Nephron (organoid): ENCODE measurements at regions not wholly inside any gene's neighbourhood (a gene's known extent, or its start where the extent isn't known, plus 50 kb on each side); places are given as distances from the start of the nearest gene placed in this dataset.

Experiments used
- H3K27ac Mint-ChIP-seq, 3 experiments: 2 replicates each; pipeline ENCODE4 v1.8.0; 2020; ENCODE audit warnings: mixed read lengths in 3 of 3, mild to moderate bottlenecking in 2 of 3, moderate library complexity in 1 of 3
- H3K27me3 Mint-ChIP-seq: 2 replicates; pipeline ENCODE4 v1.8.0; 2021; ENCODE audit warnings: low read depth, mild to moderate bottlenecking, moderate library complexity, mixed read lengths
- H3K36me3 Mint-ChIP-seq: 2 replicates; pipeline ENCODE4 v1.8.0; 2020; ENCODE audit warnings: low read depth, mixed read lengths
- H3K4me1 Mint-ChIP-seq: 2 replicates; pipeline ENCODE4 v1.8.0; 2020; ENCODE audit warnings: mixed read lengths
- H3K4me3 Mint-ChIP-seq, 3 experiments: 2 replicates each; pipeline ENCODE4 v1.8.0; 2020; ENCODE audit warnings: mild to moderate bottlenecking in 3 of 3, mixed read lengths in 3 of 3, moderate library complexity in 2 of 3
- H3K9me3 Mint-ChIP-seq: 2 replicates; pipeline ENCODE4 v1.8.0; 2020; ENCODE audit warnings: mixed read lengths
- TF ChIP-seq, protein P1 (sequence below), 3 experiments: fragments of 200-600 bp; sonication (generic); IDR thresholded peaks; one replicate each; pipeline ENCODE4 v1.5.0; 2021; ENCODE audit warnings: antibody characterized with exemption in 3 of 3; ENCODE audit not compliant: unreplicated experiment in 3 of 3

DNA sequence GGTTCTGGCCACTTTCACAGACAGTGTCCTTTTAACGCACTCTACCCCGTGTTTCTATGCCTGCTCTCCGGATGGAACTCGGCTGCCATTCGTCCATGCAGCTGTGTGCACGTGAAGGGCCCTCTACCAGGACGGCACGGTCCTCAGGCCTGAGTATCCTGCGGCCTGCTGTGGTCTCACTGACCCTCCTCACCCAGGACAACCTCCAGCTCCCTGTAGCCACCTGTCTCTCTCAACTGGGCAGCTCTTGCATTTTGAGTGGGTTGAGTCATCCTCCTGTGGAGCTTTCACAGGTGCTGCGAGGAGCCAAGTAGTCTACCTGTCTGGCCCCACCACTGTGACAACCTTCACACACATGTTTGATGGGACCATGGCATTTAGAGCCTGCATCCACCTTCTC, 321.7 kb upstream of the TSHZ3 start:
- Mint-ChIP-seq H3K4me3 (no peak overlapping the region), H3K27me3 (peaks cover 10% of the 10 kb centered on the region), H3K27ac (no peak overlapping the region), H3K4me1 (no peaks in the 10 kb centered on the region), H3K9me3 (no peaks in the 10 kb centered on the region), H3K36me3 (no peaks in the 10 kb centered on the region)
- TF ChIP-seq, protein P1, sequence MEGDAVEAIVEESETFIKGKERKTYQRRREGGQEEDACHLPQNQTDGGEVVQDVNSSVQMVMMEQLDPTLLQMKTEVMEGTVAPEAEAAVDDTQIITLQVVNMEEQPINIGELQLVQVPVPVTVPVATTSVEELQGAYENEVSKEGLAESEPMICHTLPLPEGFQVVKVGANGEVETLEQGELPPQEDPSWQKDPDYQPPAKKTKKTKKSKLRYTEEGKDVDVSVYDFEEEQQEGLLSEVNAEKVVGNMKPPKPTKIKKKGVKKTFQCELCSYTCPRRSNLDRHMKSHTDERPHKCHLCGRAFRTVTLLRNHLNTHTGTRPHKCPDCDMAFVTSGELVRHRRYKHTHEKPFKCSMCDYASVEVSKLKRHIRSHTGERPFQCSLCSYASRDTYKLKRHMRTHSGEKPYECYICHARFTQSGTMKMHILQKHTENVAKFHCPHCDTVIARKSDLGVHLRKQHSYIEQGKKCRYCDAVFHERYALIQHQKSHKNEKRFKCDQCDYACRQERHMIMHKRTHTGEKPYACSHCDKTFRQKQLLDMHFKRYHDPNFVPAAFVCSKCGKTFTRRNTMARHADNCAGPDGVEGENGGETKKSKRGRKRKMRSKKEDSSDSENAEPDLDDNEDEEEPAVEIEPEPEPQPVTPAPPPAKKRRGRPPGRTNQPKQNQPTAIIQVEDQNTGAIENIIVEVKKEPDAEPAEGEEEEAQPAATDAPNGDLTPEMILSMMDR (IDR thresholded peaks at IDR 0.05; ENCODE audit: unreplicated experiment in 3 of 3): no peak

DNA sequence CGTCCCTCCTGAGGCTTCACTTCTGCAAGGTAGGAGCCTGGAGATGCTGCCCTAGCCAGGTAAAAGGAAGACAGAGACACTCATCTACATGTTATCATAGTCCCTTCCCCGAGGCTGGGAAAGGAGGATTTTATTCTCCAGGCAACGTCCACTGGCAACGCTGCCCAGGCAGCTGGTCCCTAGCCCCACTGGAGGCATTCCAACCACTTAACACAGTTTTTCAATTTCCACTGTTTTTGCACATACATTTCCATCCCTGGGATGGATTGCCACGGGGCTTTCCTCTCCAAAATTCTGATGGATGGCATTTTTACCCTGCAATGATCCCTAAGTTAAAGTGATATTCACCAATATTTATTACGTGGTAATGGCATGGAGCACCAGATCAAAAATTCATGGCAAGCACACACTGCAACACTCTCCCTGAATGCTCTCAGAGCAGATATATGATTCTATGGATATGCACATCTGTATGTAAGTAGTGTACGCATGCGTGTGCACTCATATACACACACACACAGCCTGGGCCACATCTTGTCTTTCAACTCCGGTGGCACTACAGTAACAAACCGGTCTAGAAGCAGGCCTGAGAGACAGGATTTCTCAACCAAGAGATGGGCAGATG, 322.3 kb upstream of the TSHZ3 start:
- Mint-ChIP-seq H3K9me3 (no peaks in the 10 kb centered on the region), H3K36me3 (no peaks in the 10 kb centered on the region), H3K27ac (no peak overlapping the region), H3K4me3 (no peak overlapping the region), H3K27me3 (peaks cover 10% of the 10 kb centered on the region), H3K4me1 (no peaks in the 10 kb centered on the region)
- TF ChIP-seq, protein P1 (IDR thresholded peaks at IDR 0.05; ENCODE audit: unreplicated experiment in 3 of 3): no peak

DNA sequence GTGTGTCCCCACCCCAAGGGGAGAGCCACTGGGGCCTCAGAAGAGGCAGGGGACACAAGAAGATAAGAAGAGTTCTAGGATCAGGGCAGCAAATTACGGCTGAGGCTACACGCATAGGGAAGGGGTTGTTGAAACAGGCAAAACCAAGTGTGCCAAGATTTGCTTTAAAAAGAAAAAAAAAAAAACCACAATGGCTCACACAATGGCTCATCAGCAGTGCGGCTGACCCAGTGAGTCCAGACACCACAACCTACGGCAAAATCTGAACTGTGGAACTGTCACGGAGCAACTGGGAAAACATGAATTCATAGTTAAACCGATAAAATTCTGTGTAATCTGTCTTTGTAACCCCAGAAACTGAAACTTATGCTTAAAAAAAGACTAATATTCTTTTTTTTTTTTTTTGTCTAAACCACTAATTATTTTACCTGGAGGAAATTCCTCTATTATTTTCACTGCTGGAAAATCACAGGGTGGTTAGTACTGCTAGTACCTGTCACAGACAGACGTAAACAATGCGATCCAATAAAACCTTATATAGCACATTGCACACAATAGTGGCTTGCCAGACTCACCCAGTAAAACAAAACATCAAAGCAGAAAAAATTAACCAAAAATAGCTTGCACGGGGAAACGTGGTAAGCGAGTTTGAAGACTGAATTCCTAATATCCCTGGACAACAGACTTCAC, 325.4 kb upstream of the TSHZ3 start:
- Mint-ChIP-seq H3K4me1 (no peaks in the 10 kb centered on the region), H3K27ac (no peak overlapping the region), H3K9me3 (no peaks in the 10 kb centered on the region), H3K36me3 (no peaks in the 10 kb centered on the region), H3K27me3 (peaks cover 13% of the 10 kb centered on the region), H3K4me3 (no peak overlapping the region)
- TF ChIP-seq, protein P1 (IDR thresholded peaks at IDR 0.05; ENCODE audit: unreplicated experiment in 3 of 3): no peak

DNA sequence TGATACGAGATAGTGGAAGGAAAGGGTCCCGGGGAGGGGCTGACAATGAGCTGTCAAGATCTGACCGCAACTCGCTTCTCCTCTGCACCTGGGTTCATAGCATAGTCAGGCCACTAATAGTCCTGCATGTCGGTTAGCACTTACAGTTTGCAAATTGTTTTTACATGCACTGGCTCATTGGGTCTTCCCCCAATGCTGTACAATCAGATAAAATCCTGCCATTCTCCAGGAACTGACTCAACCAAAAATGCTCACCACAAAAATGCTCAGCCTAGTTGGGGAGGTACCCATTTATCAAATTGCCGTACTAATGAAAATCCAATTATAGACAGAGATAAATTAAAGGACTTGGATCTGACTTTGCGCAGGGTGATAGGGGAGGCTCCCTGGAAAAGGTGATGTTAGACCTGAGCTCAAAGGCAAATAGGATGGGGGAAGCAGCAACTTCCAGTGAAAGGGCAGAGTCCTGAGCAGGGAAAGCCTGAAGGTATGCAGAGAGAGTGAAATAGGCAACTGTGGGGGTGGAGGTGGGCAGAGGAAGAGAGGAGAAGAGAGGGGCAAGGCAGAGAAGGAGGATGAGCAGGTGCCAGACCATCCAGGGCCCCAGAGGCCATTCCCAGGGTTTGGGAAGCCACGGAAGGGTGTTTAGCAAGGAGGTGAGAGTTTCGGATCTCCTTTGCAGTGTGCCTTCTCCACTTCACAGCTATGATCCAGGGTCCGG, 326.1 kb upstream of the TSHZ3 start:
- no peak overlapping the region for H3K27ac Mint-ChIP-seq
- TF ChIP-seq, protein P1 (IDR thresholded peaks at IDR 0.05; ENCODE audit: unreplicated experiment in 3 of 3): no peak
- H3K27me3 Mint-ChIP-seq: peaks cover 6% of the 10 kb centered on the region
- H3K36me3 Mint-ChIP-seq: no peaks in the 10 kb centered on the region
- H3K4me1 Mint-ChIP-seq: no peaks in the 10 kb centered on the region
- H3K9me3 Mint-ChIP-seq: no peaks in the 10 kb centered on the region
- no peak overlapping the region for H3K4me3 Mint-ChIP-seq

DNA sequence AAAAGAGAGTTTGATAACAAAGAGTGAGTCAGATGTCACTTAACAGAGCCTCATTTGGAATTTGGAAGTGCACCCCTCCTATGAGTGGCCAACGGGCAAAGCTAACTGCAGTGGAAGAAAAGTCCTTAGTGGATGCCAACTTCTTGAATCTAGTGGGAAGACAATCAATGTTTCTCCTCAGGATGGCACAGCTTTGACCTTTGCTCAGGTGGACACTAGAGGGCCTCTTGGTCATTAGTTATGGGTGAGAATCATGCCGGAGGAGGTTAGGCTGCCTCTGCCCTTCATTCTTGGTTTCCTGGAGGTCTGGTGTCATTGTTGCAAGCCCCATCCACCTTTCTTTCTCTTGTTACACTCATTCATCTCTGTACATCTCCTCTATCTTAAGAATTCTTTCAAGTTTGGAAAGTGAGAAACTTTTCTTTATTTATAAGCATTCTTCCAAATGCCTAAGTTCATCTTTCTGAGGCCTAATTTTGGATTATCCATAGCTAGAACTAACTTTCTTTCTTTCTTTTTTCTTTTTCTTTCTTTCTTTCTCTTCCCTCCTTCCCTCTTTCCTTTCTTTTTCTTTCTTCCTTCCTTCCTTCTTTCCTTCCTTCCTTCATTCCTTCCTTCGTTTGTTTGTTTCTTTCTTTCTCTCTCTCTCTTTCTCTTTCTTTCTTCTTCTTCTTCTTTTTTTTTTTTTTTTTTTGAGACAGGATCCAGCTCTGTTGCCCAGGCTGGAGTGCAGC, 327.2 kb upstream of the TSHZ3 start:
- H3K36me3 Mint-ChIP-seq: no peaks in the 10 kb centered on the region
- H3K4me1 Mint-ChIP-seq: no peaks in the 10 kb centered on the region
- H3K9me3 Mint-ChIP-seq: no peaks in the 10 kb centered on the region
- H3K4me3 Mint-ChIP-seq: no peak overlapping the region
- no peak overlapping the region for H3K27ac Mint-ChIP-seq
- peaks cover 6% of the 10 kb centered on the region for H3K27me3 Mint-ChIP-seq
- TF ChIP-seq, protein P1 (IDR thresholded peaks at IDR 0.05; ENCODE audit: unreplicated experiment in 3 of 3): no peak
